ENCODE measurements at regions not wholly inside any gene's neighbourhood (a gene's known extent, or its start where the extent isn't known, plus 50 kb on each side); places are given as distances from the start of the nearest gene placed in this dataset.
"Not testable (repeated sequence)": the region's sequence is repeated elsewhere in the genome, so short reads cannot be mapped to it uniquely, and the experiment has no call there.

DNA sequence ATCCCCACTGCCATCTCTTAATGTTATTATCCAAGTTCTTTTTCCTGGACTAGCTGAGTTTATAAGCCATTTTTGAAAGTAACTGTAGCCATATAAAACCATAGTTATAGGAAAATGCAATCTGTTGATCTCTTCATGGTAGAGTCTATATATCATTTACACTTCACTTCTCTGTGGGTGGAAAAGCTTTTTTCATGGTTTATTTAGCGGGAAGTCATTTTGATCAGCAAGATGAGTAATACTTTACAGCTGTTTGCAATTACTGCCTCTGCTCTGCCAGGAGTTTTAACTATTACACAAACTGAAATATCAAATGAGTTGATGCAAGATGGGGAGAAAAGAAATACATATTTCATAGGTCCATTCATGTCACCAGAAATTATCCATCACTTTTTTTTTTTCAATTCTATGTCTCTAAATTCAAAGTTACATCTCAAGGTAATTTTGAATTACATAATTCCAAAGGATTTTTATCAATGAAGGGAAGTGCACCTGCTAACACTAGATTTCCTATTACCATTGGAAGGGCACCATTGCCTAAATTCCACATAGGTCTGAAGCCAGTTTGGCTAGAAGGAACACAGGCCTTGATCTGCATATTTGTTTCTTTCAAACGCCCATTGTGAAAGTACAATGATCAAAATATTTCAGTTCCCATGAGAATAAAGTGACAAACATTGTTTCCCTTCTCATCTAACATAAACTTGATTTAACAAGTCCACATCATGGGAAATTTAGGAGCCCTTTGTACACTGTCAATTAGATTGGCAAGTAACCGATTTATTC is 296.7 kb downstream of the ZNF326 start:
- Histone ChIP-seq H3K4me1 (ENCODE audit: insufficient read depth) (no peaks in the 10 kb centered on the region), H3K4me3 (no peak overlapping the region), H3K27ac (no peak overlapping the region), H3K36me3 (no peaks in the 10 kb centered on the region), H3K9me3 (no peaks in the 10 kb centered on the region), H3K27me3 (no peaks in the 10 kb centered on the region)
- intact Hi-C loops (cut with DNase I) = no loop called here
- DNase-seq = no peak
- no peak for TF ChIP-seq CTCF (IDR thresholded peaks at IDR 0.05)
- TF ChIP-seq EP300 (IDR thresholded peaks at IDR 0.05) = no peak
- no peak for TF ChIP-seq POLR2A (IDR thresholded peaks at IDR 0.05)
- 49 to 59% (median 54%) methylated on average over 3 of the region's 3 CpGs for WGBS, 3 donors

GRCh38 chr1:90282811-90283210 is 287.9 kb downstream of the ZNF326 start:
- TF ChIP-seq POLR2A (IDR thresholded peaks at IDR 0.05) (no peak), CTCF (IDR thresholded peaks at IDR 0.05) (no peak), EP300 (IDR thresholded peaks at IDR 0.05) (no peak)

DNA sequence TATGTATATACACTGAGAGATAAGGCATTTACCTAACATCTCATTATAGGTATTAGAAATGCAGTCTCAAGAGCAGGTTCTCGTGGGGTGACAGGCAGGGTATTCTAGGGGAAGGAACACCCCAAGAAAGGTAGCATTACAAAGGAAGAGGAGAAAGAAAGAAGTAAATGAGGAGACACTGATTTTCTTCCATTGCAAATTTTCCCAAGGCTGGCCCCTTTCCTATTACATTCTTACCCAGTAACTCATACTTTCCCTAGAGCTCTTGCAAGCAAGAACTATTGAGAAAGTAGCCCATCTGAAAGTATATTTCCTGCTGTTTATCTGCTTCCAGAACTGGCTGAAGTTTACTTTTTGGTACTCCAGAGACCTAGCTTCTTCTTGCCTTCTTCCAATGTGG is 287.0 kb downstream of the ZNF326 start:
- intact Hi-C loops (cut with DNase I); DNase-seq; H3K4me3 ChIP-seq; H3K27ac ChIP-seq; H3K4me1 ChIP-seq (ENCODE audit: insufficient read depth); H3K36me3 ChIP-seq; H3K27me3 ChIP-seq; H3K9me3 ChIP-seq: not testable (repeated sequence)
- 84 to 90% (median 84%) methylated on average over 1 of the region's 1 CpG for WGBS, 3 donors

More at GRCh38 chr1:90282811-90283210, 287.9 kb downstream of the ZNF326 start:
- H3K36me3 ChIP-seq = no peaks in the 10 kb centered on the region
- H3K9me3 ChIP-seq = no peaks in the 10 kb centered on the region
- H3K4me3 ChIP-seq = no peak overlapping the region
- 65 to 77% (median 72%) methylated on average over 4 of the region's 4 CpGs for WGBS, 3 donors
- H3K27ac ChIP-seq = no peak overlapping the region
- H3K27me3 ChIP-seq = no peaks in the 10 kb centered on the region
- no peak for DNase-seq
- H3K4me1 ChIP-seq (ENCODE audit: insufficient read depth) = no peaks in the 10 kb centered on the region
- intact Hi-C loops (cut with DNase I) = no loop called here

DNA sequence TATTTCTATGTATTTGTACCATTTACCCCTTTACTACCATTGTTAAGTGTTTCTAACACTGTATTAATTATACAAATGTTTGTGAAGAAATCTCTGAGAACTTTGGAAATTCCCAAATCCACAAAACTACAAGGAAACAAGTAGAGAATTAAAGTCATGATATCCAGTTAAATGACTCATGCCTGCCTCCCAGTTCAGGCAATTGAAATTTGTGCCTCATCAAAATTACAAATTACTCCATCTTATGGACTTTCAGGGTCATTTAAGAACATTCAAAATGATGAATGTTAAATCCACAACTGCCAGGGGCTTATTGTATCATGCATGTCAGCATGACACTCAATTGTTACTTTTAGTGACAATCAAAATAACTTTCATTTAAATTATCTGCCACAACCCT is 282.4 kb downstream of the ZNF326 start:
- no peaks in the 10 kb centered on the region for H3K9me3 ChIP-seq
- DNase-seq = no peak
- H3K27me3 ChIP-seq = no peaks in the 10 kb centered on the region
- H3K27ac ChIP-seq = no peak overlapping the region
- H3K4me3 ChIP-seq = no peak overlapping the region
- no peak for TF ChIP-seq EP300 (IDR thresholded peaks at IDR 0.05)
- H3K4me1 ChIP-seq (ENCODE audit: insufficient read depth) = no peaks in the 10 kb centered on the region
- H3K36me3 ChIP-seq = no peaks in the 10 kb centered on the region
- intact Hi-C loops (cut with DNase I) = no loop called here

DNA sequence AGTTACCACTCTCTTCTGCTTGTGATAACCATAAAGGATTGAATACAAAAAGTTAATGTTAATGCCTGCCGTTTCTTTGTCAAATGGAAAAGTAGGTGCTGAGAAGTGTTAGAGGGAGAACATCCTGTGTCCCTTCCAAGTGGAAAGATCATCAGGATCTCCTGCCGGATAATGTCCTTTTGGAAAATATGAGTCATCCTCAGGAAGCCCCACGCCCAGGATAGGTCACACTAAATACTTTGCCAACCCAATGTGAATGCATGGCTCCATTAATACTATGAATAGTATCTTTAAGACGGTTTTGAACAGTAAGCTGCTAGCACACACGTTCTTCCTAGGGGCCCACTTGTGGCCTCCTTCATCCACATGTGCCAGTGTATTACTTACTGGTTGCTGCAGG is 279.5 kb downstream of the ZNF326 start:
- Histone ChIP-seq H3K27ac (no peak overlapping the region), H3K4me3 (no peak overlapping the region), H3K9me3 (no peaks in the 10 kb centered on the region), H3K27me3 (no peaks in the 10 kb centered on the region), H3K4me1 (ENCODE audit: insufficient read depth) (no peaks in the 10 kb centered on the region), H3K36me3 (no peaks in the 10 kb centered on the region)
- TF ChIP-seq CTCF (IDR thresholded peaks at IDR 0.05) = no peak
- no peak for TF ChIP-seq EP300 (IDR thresholded peaks at IDR 0.05)
- TF ChIP-seq POLR2A (IDR thresholded peaks at IDR 0.05) = no peak
- intact Hi-C loops (cut with DNase I) = no loop called here
- DNase-seq = no peak
- WGBS, 3 donors = 61 to 72% (median 68%) methylated on average over 5 of the region's 5 CpGs

Measured in ovary (tissue), 7 donors.